ENCODE measurements at regions not wholly inside any gene's neighbourhood (a gene's known extent, or its start where the extent isn't known, plus 50 kb on each side); places are given as distances from the start of the nearest gene placed in this dataset.

DNA sequence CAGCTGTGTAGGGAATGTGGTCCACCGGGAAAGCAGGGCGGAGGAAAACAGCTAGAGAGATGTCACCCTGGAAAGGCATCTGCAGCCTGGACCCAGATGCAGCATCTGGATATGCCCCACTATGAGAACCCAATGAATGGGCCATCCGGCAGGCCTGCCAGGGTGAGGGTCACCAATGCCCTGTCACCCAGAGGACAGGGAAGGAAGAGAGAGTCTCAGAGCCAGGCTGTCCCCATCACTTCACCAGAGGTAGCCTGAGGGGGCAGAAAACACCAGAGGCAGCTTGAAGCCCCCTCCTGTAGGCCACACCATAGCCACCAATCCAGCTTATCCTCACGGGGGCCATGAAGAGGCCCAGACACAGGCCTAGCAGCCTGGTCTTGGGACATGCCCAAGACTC, 118.8 kb downstream of the TUBA3C start:
- no CpG with 5 or more reads among the region's 4 CpGs for WGBS (ENCODE audit: insufficient coverage, low lambda C conversion rate)
- DNase-seq = no peak

GRCh38 chr13:19062019-19062646, 119.5 kb downstream of the TUBA3C start:
- DNase-seq = no peak
- Histone ChIP-seq H3K27me3 (ENCODE audit: control insufficient read depth, insufficient read depth, low read length) (no peaks in the 10 kb centered on the region), H3K27ac (ENCODE audit: low read length) (no peak overlapping the region), H3K4me1 (ENCODE audit: control insufficient read depth, insufficient read depth, low read length) (no peaks in the 10 kb centered on the region), H3K36me3 (ENCODE audit: control insufficient read depth, insufficient read depth, low read length) (no peaks in the 10 kb centered on the region), H3K4me3 (ENCODE audit: low read length) (no peak overlapping the region), H3K9me3 (ENCODE audit: control insufficient read depth, low read depth, low read length) (peaks cover 31% of the 10 kb centered on the region)
- no CpG with 5 or more reads among the region's 11 CpGs for WGBS (ENCODE audit: insufficient coverage, low lambda C conversion rate)

More for the DNA sequence above, 118.8 kb downstream of the TUBA3C start:
- Histone ChIP-seq H3K4me1 (ENCODE audit: control insufficient read depth, insufficient read depth, low read length) (no peaks in the 10 kb centered on the region), H3K27ac (ENCODE audit: low read length) (no peak overlapping the region), H3K9me3 (ENCODE audit: control insufficient read depth, low read depth, low read length) (peaks cover 29% of the 10 kb centered on the region), H3K27me3 (ENCODE audit: control insufficient read depth, insufficient read depth, low read length) (no peaks in the 10 kb centered on the region), H3K4me3 (ENCODE audit: low read length) (no peak overlapping the region), H3K36me3 (ENCODE audit: control insufficient read depth, insufficient read depth, low read length) (no peaks in the 10 kb centered on the region)

- Histone ChIP-seq H3K27me3 (ENCODE audit: control insufficient read depth, insufficient read depth, low read length) (no peaks in the 10 kb centered on the region), H3K4me3 (ENCODE audit: low read length) (no peak overlapping the region), H3K27ac (ENCODE audit: low read length) (no peak overlapping the region), H3K36me3 (ENCODE audit: control insufficient read depth, insufficient read depth, low read length) (no peaks in the 10 kb centered on the region), H3K4me1 (ENCODE audit: control insufficient read depth, insufficient read depth, low read length) (no peaks in the 10 kb centered on the region), H3K9me3 (ENCODE audit: control insufficient read depth, low read depth, low read length) (peaks cover 36% of the 10 kb centered on the region)
- no CpG with 5 or more reads among the region's 6 CpGs for WGBS (ENCODE audit: insufficient coverage, low lambda C conversion rate)
- DNase-seq = no peak
Measured at GRCh38 chr13:19061278-19061677, 120.3 kb downstream of the TUBA3C start.

- H3K27ac ChIP-seq (ENCODE audit: low read length) = no peak overlapping the region
- peaks cover 39% of the 10 kb centered on the region for H3K9me3 ChIP-seq (ENCODE audit: control insufficient read depth, low read depth, low read length)
Measured at GRCh38 chr13:19060311-19061002, 121.2 kb downstream of the TUBA3C start.

GRCh38 chr13:19059016-19059780, 122.4 kb downstream of the TUBA3C start:
- no peaks in the 10 kb centered on the region for H3K36me3 ChIP-seq (ENCODE audit: control insufficient read depth, insufficient read depth, low read length)
- no peaks in the 10 kb centered on the region for H3K4me1 ChIP-seq (ENCODE audit: control insufficient read depth, insufficient read depth, low read length)
- H3K27me3 ChIP-seq (ENCODE audit: control insufficient read depth, insufficient read depth, low read length) = no peaks in the 10 kb centered on the region
- no peak overlapping the region for H3K27ac ChIP-seq (ENCODE audit: low read length)
- peaks cover 39% of the 10 kb centered on the region for H3K9me3 ChIP-seq (ENCODE audit: control insufficient read depth, low read depth, low read length)
- WGBS (ENCODE audit: insufficient coverage, low lambda C conversion rate) = no CpG with 5 or more reads among the region's 16 CpGs
- no peak for DNase-seq
- H3K4me3 ChIP-seq (ENCODE audit: low read length) = no peak overlapping the region

More at GRCh38 chr13:19060311-19061002, 121.2 kb downstream of the TUBA3C start:
- no peak for DNase-seq
- no peaks in the 10 kb centered on the region for H3K36me3 ChIP-seq (ENCODE audit: control insufficient read depth, insufficient read depth, low read length)
- no peaks in the 10 kb centered on the region for H3K27me3 ChIP-seq (ENCODE audit: control insufficient read depth, insufficient read depth, low read length)
- WGBS (ENCODE audit: insufficient coverage, low lambda C conversion rate) = no CpG with 5 or more reads among the region's 13 CpGs
- H3K4me3 ChIP-seq (ENCODE audit: low read length) = no peak overlapping the region
- no peaks in the 10 kb centered on the region for H3K4me1 ChIP-seq (ENCODE audit: control insufficient read depth, insufficient read depth, low read length)

- Histone ChIP-seq H3K27me3 (ENCODE audit: control insufficient read depth, insufficient read depth, low read length) (no peaks in the 10 kb centered on the region), H3K36me3 (ENCODE audit: control insufficient read depth, insufficient read depth, low read length) (no peaks in the 10 kb centered on the region), H3K4me3 (ENCODE audit: low read length) (no peak overlapping the region), H3K4me1 (ENCODE audit: control insufficient read depth, insufficient read depth, low read length) (no peaks in the 10 kb centered on the region), H3K9me3 (ENCODE audit: control insufficient read depth, low read depth, low read length) (peaks cover 39% of the 10 kb centered on the region), H3K27ac (ENCODE audit: low read length) (no peak overlapping the region)
- no CpG with 5 or more reads among the region's 14 CpGs for WGBS (ENCODE audit: insufficient coverage, low lambda C conversion rate)
- DNase-seq = no peak
Measured at GRCh38 chr13:19058566-19058965, 123.1 kb downstream of the TUBA3C start.

DNA sequence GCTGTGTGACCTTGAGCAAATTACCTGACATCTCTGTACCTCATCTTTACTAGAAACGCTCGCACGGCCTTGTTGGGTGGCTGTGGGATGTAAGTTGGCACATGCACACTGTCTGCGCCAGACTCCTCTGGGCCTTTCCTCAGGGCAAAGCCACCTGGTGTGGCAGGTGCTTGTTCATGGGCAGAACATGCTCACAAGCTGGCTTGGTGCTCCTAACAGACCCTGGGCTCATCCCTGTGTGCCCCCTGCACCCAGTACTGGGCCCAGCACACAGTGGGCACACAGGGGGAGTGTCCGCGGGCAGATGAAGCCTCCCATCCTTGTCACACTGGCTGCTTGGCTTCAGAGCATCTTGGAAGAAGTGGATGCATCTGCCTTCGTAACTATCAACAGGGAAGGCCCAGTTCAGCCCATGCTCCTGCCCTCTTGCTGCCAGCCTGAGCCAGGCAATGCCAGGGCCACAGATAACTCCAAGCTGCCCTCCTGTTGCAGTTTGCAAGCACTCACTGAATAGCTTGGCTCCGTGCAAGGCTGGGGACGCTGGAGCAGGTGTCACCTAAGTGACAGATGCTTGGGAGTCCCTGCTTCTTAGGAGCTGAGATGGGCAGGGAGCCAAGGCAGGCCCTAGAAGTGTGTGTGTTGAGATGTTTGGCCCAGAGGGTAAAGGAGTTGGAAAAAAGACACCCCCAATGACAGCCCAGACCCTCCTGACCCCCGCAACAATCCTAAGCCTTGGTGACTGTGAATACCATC, 123.9 kb downstream of the TUBA3C start:
- Histone ChIP-seq H3K4me1 (ENCODE audit: control insufficient read depth, insufficient read depth, low read length) (no peaks in the 10 kb centered on the region), H3K36me3 (ENCODE audit: control insufficient read depth, insufficient read depth, low read length) (no peaks in the 10 kb centered on the region), H3K27ac (ENCODE audit: low read length) (no peak overlapping the region), H3K27me3 (ENCODE audit: control insufficient read depth, insufficient read depth, low read length) (no peaks in the 10 kb centered on the region), H3K9me3 (ENCODE audit: control insufficient read depth, low read depth, low read length) (peaks cover 43% of the 10 kb centered on the region), H3K4me3 (ENCODE audit: low read length) (no peak overlapping the region)
- no CpG with 5 or more reads among the region's 10 CpGs for WGBS (ENCODE audit: insufficient coverage, low lambda C conversion rate)
- no peak for DNase-seq

- no peak overlapping the region for H3K27ac ChIP-seq (ENCODE audit: low read length)
- H3K36me3 ChIP-seq (ENCODE audit: control insufficient read depth, insufficient read depth, low read length) = no peaks in the 10 kb centered on the region
- no peak for DNase-seq
- peaks cover 40% of the 10 kb centered on the region for H3K9me3 ChIP-seq (ENCODE audit: control insufficient read depth, low read depth, low read length)
- no peak overlapping the region for H3K4me3 ChIP-seq (ENCODE audit: low read length)
- WGBS (ENCODE audit: insufficient coverage, low lambda C conversion rate) = no CpG with 5 or more reads among the region's 12 CpGs
- no peaks in the 10 kb centered on the region for H3K27me3 ChIP-seq (ENCODE audit: control insufficient read depth, insufficient read depth, low read length)
- H3K4me1 ChIP-seq (ENCODE audit: control insufficient read depth, insufficient read depth, low read length) = no peaks in the 10 kb centered on the region
Measured at GRCh38 chr13:19056984-19057490, 124.6 kb downstream of the TUBA3C start.

DNA sequence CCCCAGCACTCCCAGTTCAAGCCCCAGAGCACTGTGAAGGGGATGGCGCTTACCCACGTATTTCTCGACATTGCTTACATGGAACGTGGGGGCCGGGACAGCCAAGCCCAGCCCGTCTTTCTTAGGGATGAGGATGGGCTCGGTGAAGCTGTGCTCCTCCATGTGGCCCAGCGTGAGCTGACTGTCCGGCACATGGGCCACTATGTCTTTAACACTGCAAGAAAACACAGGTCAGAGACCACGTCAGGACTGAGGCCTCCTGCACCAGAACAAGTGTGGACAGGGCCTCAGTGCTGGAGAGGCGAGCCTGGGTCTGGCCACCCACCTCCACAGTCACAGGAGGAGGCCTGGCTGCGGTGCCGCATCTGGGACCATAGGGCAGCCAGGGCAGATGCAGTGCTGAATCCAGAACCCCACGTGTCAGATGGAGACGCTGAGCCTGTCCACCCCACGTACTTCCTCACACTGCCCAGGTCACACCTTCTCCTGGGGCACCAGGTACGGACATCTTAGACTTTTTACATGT, 125.2 kb downstream of the TUBA3C start:
- peaks cover 37% of the 10 kb centered on the region for H3K9me3 ChIP-seq (ENCODE audit: control insufficient read depth, low read depth, low read length)
- no CpG with 5 or more reads among the region's 17 CpGs for WGBS (ENCODE audit: insufficient coverage, low lambda C conversion rate)
- no peaks in the 10 kb centered on the region for H3K27me3 ChIP-seq (ENCODE audit: control insufficient read depth, insufficient read depth, low read length)
- no peaks in the 10 kb centered on the region for H3K4me1 ChIP-seq (ENCODE audit: control insufficient read depth, insufficient read depth, low read length)
- DNase-seq = no peak
- H3K36me3 ChIP-seq (ENCODE audit: control insufficient read depth, insufficient read depth, low read length) = no peaks in the 10 kb centered on the region
- H3K4me3 ChIP-seq (ENCODE audit: low read length) = no peak overlapping the region
- no peak overlapping the region for H3K27ac ChIP-seq (ENCODE audit: low read length)

DNA sequence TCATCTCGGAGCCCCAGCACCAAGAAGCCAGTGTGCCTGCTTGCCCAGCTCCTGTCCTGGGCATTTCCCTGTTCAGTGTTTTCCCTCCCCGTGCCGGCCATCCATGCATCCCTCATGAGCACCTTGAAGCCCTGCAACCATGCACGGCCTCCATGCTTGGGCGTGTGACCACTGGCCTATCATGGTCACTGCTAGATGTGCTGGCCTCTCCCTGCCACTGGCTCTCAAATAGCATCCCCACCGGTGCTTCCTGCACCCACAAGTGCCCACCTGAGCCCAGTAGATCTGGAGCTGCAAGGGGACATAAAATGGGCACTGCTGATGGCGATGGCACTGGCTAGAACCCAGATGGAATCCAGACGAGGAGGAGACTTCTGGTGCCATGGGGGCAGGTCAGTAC, 126.0 kb downstream of the TUBA3C start:
- peaks cover 33% of the 10 kb centered on the region for H3K9me3 ChIP-seq (ENCODE audit: control insufficient read depth, low read depth, low read length)

More for the DNA sequence above, 126.0 kb downstream of the TUBA3C start:
- no peak for DNase-seq
- no peaks in the 10 kb centered on the region for H3K4me1 ChIP-seq (ENCODE audit: control insufficient read depth, insufficient read depth, low read length)
- H3K36me3 ChIP-seq (ENCODE audit: control insufficient read depth, insufficient read depth, low read length) = no peaks in the 10 kb centered on the region
- no peaks in the 10 kb centered on the region for H3K27me3 ChIP-seq (ENCODE audit: control insufficient read depth, insufficient read depth, low read length)
- 80% methylated on average over 1 of the region's 8 CpGs for WGBS (ENCODE audit: insufficient coverage, low lambda C conversion rate)
- no peak overlapping the region for H3K4me3 ChIP-seq (ENCODE audit: low read length)
- H3K27ac ChIP-seq (ENCODE audit: low read length) = no peak overlapping the region
